Testis (tissue), 2 donors: ENCODE measurements at regions not wholly inside any gene's neighbourhood (a gene's known extent, or its start where the extent isn't known, plus 50 kb on each side); places are given as distances from the start of the nearest gene placed in this dataset.

Experiments used
- DNase-seq: peaks from one replicate; pipeline ENCODE4 v3.0.0-alpha.2; 2019
- H3K27ac ChIP-seq, 2 donors: fragments of 200-600 bp; sonication (generic); one replicate each; pipeline ENCODE4 v1.5.1; 2019
- H3K27me3 ChIP-seq: fragments of 200-600 bp; sonication (generic); one replicate; pipeline ENCODE4 v1.5.1; 2019
- H3K36me3 ChIP-seq: fragments of 200-600 bp; sonication (generic); one replicate; pipeline ENCODE4 v1.5.1; 2017; ENCODE audit warnings: low read depth; ENCODE audit errors: missing control alignments
- H3K4me1 ChIP-seq: fragments of 200-600 bp; sonication (generic); one replicate; pipeline ENCODE4 v1.5.1; 2019
- H3K4me3 ChIP-seq, 2 donors: fragments of 200-600 bp; sonication (generic); one replicate each; pipeline ENCODE4 v1.5.1; 2017 to 2019
- H3K9me3 ChIP-seq: fragments of 200-600 bp; sonication (generic); one replicate; pipeline ENCODE4 v1.5.1; 2017
- CTCF ChIP-seq, 3 experiments: fragments of 450-650 bp in 2 of 3; fragments of 200-600 bp in 1 of 3; sonication (generic) in 1 of 3; IDR thresholded peaks; one replicate each; pipeline ENCODE4 v1.5.1; 2016 to 2019; ENCODE audit warnings: antibody characterized with exemption in 3 of 3, mild to moderate bottlenecking in 2 of 3, moderate library complexity in 1 of 3
- POLR2A ChIP-seq: fragments of 450-650 bp; IDR thresholded peaks from one replicate; pipeline ENCODE4 v1.6.1; 2017; ENCODE audit warnings: antibody characterized with exemption, mild to moderate bottlenecking, moderate library complexity
- WGBS, 2 donors: methylation state at CpG; one replicate each; pipeline ENCODE4 v1.1.5; 2018; 5-methylcytosine and 5-hydroxymethylcytosine counted together
- intact Hi-C: fragments of 100-400 bp; cut with DNase I; formaldehyde crosslinking; loops from one replicate; pipeline ENCODE4 v1.15.1; 2023; ENCODE audit warnings: low total_unique reads

DNA sequence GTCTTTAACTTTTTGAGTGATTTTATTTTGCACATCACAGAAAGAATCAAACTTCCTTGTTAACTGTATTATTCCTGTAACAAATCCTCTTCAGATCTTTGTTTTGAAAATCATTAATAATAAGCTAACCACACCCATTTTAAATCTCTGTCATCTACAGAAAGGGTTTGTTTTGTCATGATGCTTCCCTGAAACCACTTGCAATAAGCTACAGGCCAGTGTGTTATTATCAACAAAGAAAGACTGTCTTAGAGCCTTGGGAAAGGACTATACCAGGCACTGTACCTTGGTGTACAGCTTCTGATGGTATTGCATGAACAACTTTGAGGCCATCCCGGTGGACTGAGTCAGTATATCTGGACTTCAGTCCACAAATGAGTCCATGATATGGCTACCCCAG lies 145.3 kb upstream of the FAM3C start:
- H3K27me3 ChIP-seq, result no peaks in the 10 kb centered on the region
- intact Hi-C loops, result no loop called here
- no peaks in the 10 kb centered on the region for H3K36me3 ChIP-seq
- no peaks in the 10 kb centered on the region for H3K9me3 ChIP-seq
- WGBS, 2 donors, result 93 to 100% methylated on average over 1 of the region's 1 CpG
- no peaks in the 10 kb centered on the region for H3K4me1 ChIP-seq
- no peak for TF ChIP-seq POLR2A
- TF ChIP-seq CTCF (IDR thresholded peaks at IDR 0.05), result no peak
- no peak overlapping the region for H3K27ac ChIP-seq
- DNase-seq, result no peak
- H3K4me3 ChIP-seq, result no peak overlapping the region

DNA sequence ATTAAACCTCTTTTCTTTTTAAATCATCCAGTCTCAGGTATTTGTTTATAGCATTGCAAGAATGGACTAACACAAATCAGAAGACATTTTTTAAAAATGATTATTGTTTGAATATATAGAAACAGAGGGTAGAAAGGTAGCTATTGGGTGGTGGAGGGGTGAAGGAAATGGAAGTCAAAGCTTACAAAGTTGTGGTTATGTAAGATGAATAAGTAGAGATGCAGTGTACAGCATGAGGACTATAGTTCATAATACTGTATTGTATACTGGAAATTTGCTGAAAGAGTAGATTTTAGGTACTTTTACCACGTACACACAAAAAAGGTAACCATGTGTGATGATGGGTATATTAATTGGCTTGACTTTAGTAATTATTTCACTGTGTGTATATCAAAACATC lies 144.0 kb upstream of the FAM3C start:
- H3K4me1 ChIP-seq, result no peaks in the 10 kb centered on the region
- TF ChIP-seq POLR2A (no peak), CTCF (IDR thresholded peaks at IDR 0.05) (no peak)
- no peaks in the 10 kb centered on the region for H3K27me3 ChIP-seq
- no peaks in the 10 kb centered on the region for H3K36me3 ChIP-seq
- WGBS, 2 donors, result 86 to 92% methylated on average over 1 of the region's 1 CpG
- no peaks in the 10 kb centered on the region for H3K9me3 ChIP-seq
- intact Hi-C loops, result no loop called here
- DNase-seq, result no peak
- H3K4me3 ChIP-seq, result no peak overlapping the region
- H3K27ac ChIP-seq, result no peak overlapping the region

- H3K9me3 ChIP-seq, result no peaks in the 10 kb centered on the region
- H3K27me3 ChIP-seq, result no peaks in the 10 kb centered on the region
- H3K4me3 ChIP-seq, result no peak overlapping the region
- no peak for DNase-seq
- H3K4me1 ChIP-seq, result no peaks in the 10 kb centered on the region
- TF ChIP-seq CTCF (IDR thresholded peaks at IDR 0.05) (no peak), POLR2A (no peak)
- intact Hi-C loops, result no loop called here
- H3K36me3 ChIP-seq, result no peaks in the 10 kb centered on the region
- 0 to 47% methylated on average over 1 of the region's 1 CpG for WGBS, 2 donors
- no peak overlapping the region for H3K27ac ChIP-seq
Measured at GRCh38 chr7:121537031-121537430, 140.9 kb upstream of the FAM3C start.

- Histone ChIP-seq H3K4me1 (no peaks in the 10 kb centered on the region), H3K36me3 (no peaks in the 10 kb centered on the region), H3K27ac (no peak overlapping the region), H3K27me3 (no peaks in the 10 kb centered on the region), H3K9me3 (no peaks in the 10 kb centered on the region), H3K4me3 (no peak overlapping the region)
- no peak for TF ChIP-seq POLR2A
- no peak for TF ChIP-seq CTCF (IDR thresholded peaks at IDR 0.05)
- WGBS, 2 donors, result 92 to 93% methylated on average over 10 of the region's 10 CpGs
- intact Hi-C loops, result no loop called here
- DNase-seq, result no peak
Measured at GRCh38 chr7:121531175-121532070, 135.3 kb upstream of the FAM3C start.
